ENCODE measurements at regions not wholly inside any gene's neighbourhood (a gene's known extent, or its start where the extent isn't known, plus 50 kb on each side); places are given as distances from the start of the nearest gene placed in this dataset.

DNA sequence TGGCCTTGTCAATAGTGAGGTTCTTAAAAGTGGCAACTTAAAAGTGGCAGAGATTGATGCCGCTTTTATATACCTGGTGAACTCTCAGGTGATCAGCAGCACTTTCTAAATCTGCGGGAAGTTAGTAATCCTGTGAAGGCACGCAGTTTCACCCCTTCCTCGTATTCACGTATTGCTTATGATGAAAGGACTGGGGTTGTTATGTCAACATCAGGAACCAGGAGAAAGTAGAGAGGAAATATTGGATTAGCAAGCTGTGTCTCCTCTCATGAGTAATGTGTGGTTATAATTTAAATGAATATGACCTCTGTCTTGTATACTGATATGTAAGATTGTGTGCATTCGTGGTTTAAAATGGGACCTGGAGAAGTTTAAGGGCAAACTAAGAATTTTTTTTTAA is 544.6 kb downstream of the SLITRK6 start:
- TF ChIP-seq, protein P1, sequence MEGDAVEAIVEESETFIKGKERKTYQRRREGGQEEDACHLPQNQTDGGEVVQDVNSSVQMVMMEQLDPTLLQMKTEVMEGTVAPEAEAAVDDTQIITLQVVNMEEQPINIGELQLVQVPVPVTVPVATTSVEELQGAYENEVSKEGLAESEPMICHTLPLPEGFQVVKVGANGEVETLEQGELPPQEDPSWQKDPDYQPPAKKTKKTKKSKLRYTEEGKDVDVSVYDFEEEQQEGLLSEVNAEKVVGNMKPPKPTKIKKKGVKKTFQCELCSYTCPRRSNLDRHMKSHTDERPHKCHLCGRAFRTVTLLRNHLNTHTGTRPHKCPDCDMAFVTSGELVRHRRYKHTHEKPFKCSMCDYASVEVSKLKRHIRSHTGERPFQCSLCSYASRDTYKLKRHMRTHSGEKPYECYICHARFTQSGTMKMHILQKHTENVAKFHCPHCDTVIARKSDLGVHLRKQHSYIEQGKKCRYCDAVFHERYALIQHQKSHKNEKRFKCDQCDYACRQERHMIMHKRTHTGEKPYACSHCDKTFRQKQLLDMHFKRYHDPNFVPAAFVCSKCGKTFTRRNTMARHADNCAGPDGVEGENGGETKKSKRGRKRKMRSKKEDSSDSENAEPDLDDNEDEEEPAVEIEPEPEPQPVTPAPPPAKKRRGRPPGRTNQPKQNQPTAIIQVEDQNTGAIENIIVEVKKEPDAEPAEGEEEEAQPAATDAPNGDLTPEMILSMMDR (IDR thresholded peaks at IDR 0.05; ENCODE audit: low read depth, low read length), result no peak
- no peak for TF ChIP-seq EZH2phosphoT487 (IDR thresholded peaks at IDR 0.05; ENCODE audit: low read depth)
